GM18951 (cell line): ENCODE measurements at regions not wholly inside any gene's neighbourhood (a gene's known extent, or its start where the extent isn't known, plus 50 kb on each side); places are given as distances from the start of the nearest gene placed in this dataset.
"Not testable (repeated sequence)": the region's sequence is repeated elsewhere in the genome, so short reads cannot be mapped to it uniquely, and the experiment has no call there.

Experiments used
- POLR2A ChIP-seq: IDR thresholded peaks from 4 replicates; pipeline ENCODE4 v1.6.1; 2011; ENCODE audit warnings: mild to moderate bottlenecking; ENCODE audit not compliant: insufficient read length, insufficient read depth; ENCODE audit errors: extremely low read depth
- in situ Hi-C: fragments of 300-500 bp; cut with MboI; formaldehyde crosslinking; loops from one replicate; pipeline ENCODE4 v1.12.0; 2022; ENCODE audit warnings: low sequenced_read_pairs, mixed read lengths, inconsistent platforms; ENCODE audit not compliant: unreplicated experiment

- in situ Hi-C loops, result no loop called here
- TF ChIP-seq POLR2A, result no peak
Measured at GRCh38 chr2:128666596-128666995, 347.9 kb upstream of the HS6ST1 start.

- TF ChIP-seq POLR2A, result no peak
- in situ Hi-C loops, result no loop called here
Measured at GRCh38 chr2:128667391-128667790, 348.7 kb upstream of the HS6ST1 start.

GRCh38 chr2:128668946-128669345, 350.3 kb upstream of the HS6ST1 start:
- in situ Hi-C loops, result no loop called here
- no peak for TF ChIP-seq POLR2A

GRCh38 chr2:128670066-128670465, 351.4 kb upstream of the HS6ST1 start:
- no peak for TF ChIP-seq POLR2A
- in situ Hi-C loops, result no loop called here

- in situ Hi-C loops, result not testable (repeated sequence)
Measured at GRCh38 chr2:128671981-128672757, 353.5 kb upstream of the HS6ST1 start.

- in situ Hi-C loops, result not testable (repeated sequence)
Measured at GRCh38 chr2:128679680-128680079, 361.0 kb upstream of the HS6ST1 start.

- in situ Hi-C loops, result no loop called here
- TF ChIP-seq POLR2A, result no peak
Measured at GRCh38 chr2:128681507-128681906, 362.8 kb upstream of the HS6ST1 start.

GRCh38 chr2:128682266-128682665, 363.6 kb upstream of the HS6ST1 start:
- in situ Hi-C loops, result no loop called here
- TF ChIP-seq POLR2A, result no peak

GRCh38 chr2:128682729-128683284, 364.1 kb upstream of the HS6ST1 start:
- in situ Hi-C loops, result no loop called here
- no peak for TF ChIP-seq POLR2A

- TF ChIP-seq POLR2A, result no peak
- in situ Hi-C loops, result no loop called here
Measured at GRCh38 chr2:128684523-128684922, 365.9 kb upstream of the HS6ST1 start.

GRCh38 chr2:128685841-128686496, 367.3 kb upstream of the HS6ST1 start:
- no peak for TF ChIP-seq POLR2A
- in situ Hi-C loops, result no loop called here

GRCh38 chr2:128686497-128686859, 367.8 kb upstream of the HS6ST1 start:
- TF ChIP-seq POLR2A, result no peak

GRCh38 chr2:128686881-128687555, 368.4 kb upstream of the HS6ST1 start:
- no peak for TF ChIP-seq POLR2A
- in situ Hi-C loops, result no loop called here

More at GRCh38 chr2:128686497-128686859, 367.8 kb upstream of the HS6ST1 start:
- in situ Hi-C loops, result no loop called here

GRCh38 chr2:128687565-128687964, 368.9 kb upstream of the HS6ST1 start:
- no peak for TF ChIP-seq POLR2A
- in situ Hi-C loops, result no loop called here
